Thyroid gland (tissue), 4 donors: ENCODE measurements at regions not wholly inside any gene's neighbourhood (a gene's known extent, or its start where the extent isn't known, plus 50 kb on each side); places are given as distances from the start of the nearest gene placed in this dataset.

Source experiments
- POLR2A ChIP-seq, 2 donors: fragments of 450-650 bp; IDR thresholded peaks; one replicate each; pipeline ENCODE4 v1.6.1; 2017; ENCODE audit warnings: antibody characterized with exemption in 2 of 2, mild to moderate bottlenecking in 2 of 2, moderate library complexity in 1 of 2
- TF ChIP-seq, protein P1 (sequence below), 6 experiments: fragments of 200-600 bp in 3 of 6; fragments of 450-650 bp in 3 of 6; sonication (generic) in 3 of 6; IDR thresholded peaks; one replicate each; pipeline ENCODE4 v1.5.1; 2016 to 2019; ENCODE audit warnings: antibody characterized with exemption in 6 of 6, mild to moderate bottlenecking in 2 of 6, inconsistent platforms in 1 of 6, moderate library complexity in 1 of 6

DNA sequence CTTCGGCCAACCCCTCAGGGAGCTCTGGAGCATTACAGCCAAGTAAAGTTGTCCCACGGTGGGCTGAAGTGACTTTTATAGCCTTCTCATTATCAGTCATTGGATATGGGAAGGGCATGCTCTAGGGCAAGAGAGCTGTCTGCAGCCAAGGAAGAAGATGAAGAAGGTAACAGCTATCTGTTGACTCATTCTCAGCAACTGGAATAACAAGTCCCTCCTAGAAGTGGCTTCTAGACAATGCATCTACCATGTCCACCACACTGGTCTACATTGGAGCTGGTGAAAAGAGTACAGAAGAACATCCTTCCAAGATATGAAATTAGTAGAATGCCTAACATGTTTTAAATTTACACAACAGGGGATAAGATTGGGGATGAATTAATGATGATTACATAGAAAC, 524.2 kb downstream of the ACTL7B start:
- TF ChIP-seq, protein P1, sequence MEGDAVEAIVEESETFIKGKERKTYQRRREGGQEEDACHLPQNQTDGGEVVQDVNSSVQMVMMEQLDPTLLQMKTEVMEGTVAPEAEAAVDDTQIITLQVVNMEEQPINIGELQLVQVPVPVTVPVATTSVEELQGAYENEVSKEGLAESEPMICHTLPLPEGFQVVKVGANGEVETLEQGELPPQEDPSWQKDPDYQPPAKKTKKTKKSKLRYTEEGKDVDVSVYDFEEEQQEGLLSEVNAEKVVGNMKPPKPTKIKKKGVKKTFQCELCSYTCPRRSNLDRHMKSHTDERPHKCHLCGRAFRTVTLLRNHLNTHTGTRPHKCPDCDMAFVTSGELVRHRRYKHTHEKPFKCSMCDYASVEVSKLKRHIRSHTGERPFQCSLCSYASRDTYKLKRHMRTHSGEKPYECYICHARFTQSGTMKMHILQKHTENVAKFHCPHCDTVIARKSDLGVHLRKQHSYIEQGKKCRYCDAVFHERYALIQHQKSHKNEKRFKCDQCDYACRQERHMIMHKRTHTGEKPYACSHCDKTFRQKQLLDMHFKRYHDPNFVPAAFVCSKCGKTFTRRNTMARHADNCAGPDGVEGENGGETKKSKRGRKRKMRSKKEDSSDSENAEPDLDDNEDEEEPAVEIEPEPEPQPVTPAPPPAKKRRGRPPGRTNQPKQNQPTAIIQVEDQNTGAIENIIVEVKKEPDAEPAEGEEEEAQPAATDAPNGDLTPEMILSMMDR (IDR thresholded peaks at IDR 0.05), result no peak
- no peak for TF ChIP-seq POLR2A (IDR thresholded peaks at IDR 0.05)
